Neural progenitor cell (in vitro differentiated cells): ENCODE measurements at regions not wholly inside any gene's neighbourhood (a gene's known extent, or its start where the extent isn't known, plus 50 kb on each side); places are given as distances from the start of the nearest gene placed in this dataset.

Experiments used
- DNase-seq: peaks from one replicate; pipeline ENCODE4 v3.0.0-alpha.2; 2016; ENCODE audit warnings: low spot score
- H2AFZ ChIP-seq: fragments of 200-600 bp; sonication (generic); replicated peaks from 2 replicates; pipeline ENCODE4 v1.6.1; 2016; ENCODE audit warnings: antibody characterized with exemption
- H3F3A ChIP-seq: fragments of 200-600 bp; sonication (generic); 2 replicates; pipeline ENCODE4 v1.6.1; 2016; ENCODE audit warnings: antibody characterized with exemption, low read depth
- H3K27ac ChIP-seq: fragments of 200-600 bp; sonication (generic); 2 replicates; pipeline ENCODE4 v1.5.1; 2016; ENCODE audit warnings: mild to moderate bottlenecking
- H3K27me3 ChIP-seq: fragments of 200-600 bp; sonication (generic); 2 replicates; pipeline ENCODE4 v1.6.1; 2016; ENCODE audit warnings: mild to moderate bottlenecking, moderate library complexity
- H3K36me3 ChIP-seq: fragments of 200-600 bp; sonication (generic); 2 replicates; pipeline ENCODE4 v1.5.1; 2016
- H3K4me1 ChIP-seq: fragments of 200-600 bp; sonication (generic); 2 replicates; pipeline ENCODE4 v1.6.1; 2016; ENCODE audit warnings: mixed run types
- H3K4me2 ChIP-seq: fragments of 200-600 bp; sonication (generic); 2 replicates; pipeline ENCODE4 v1.6.1; 2016
- H3K4me3 ChIP-seq: fragments of 200-600 bp; sonication (generic); 2 replicates; pipeline ENCODE4 v1.5.1; 2016
- H3K79me2 ChIP-seq: fragments of 200-600 bp; sonication (generic); 2 replicates; pipeline ENCODE4 v1.6.1; 2016; ENCODE audit warnings: low read depth
- H3K9ac ChIP-seq: fragments of 200-600 bp; sonication (generic); 2 replicates; pipeline ENCODE4 v1.6.1; 2016
- H3K9me3 ChIP-seq: fragments of 200-600 bp; sonication (generic); 2 replicates; pipeline ENCODE4 v1.5.1; 2016; ENCODE audit warnings: low read depth
- H4K20me1 ChIP-seq: fragments of 200-600 bp; sonication (generic); 2 replicates; pipeline ENCODE4 v1.6.1; 2016; ENCODE audit warnings: low read depth
- H3K27ac Mint-ChIP-seq: 3 replicates; pipeline ENCODE4 v1.8.0; 2021; ENCODE audit warnings: mixed read lengths
- H3K27me3 Mint-ChIP-seq: 2 replicates; pipeline ENCODE4 v1.8.0; 2022; ENCODE audit warnings: low read depth, mild to moderate bottlenecking, inconsistent platforms, moderate library complexity, mixed read lengths; ENCODE audit not compliant: insufficient read depth
- H3K36me3 Mint-ChIP-seq: 3 replicates; pipeline ENCODE4 v1.8.0; 2021; ENCODE audit warnings: mixed read lengths
- H3K4me1 Mint-ChIP-seq: 3 replicates; pipeline ENCODE4 v1.8.0; 2021; ENCODE audit warnings: mixed read lengths
- H3K4me3 Mint-ChIP-seq: 3 replicates; pipeline ENCODE4 v1.8.0; 2021; ENCODE audit warnings: mild to moderate bottlenecking, moderate library complexity, mixed read lengths
- H3K9me3 Mint-ChIP-seq: 3 replicates; pipeline ENCODE4 v1.8.0; 2020; ENCODE audit warnings: mixed read lengths
- CTCF ChIP-seq: fragments of 200-600 bp; sonication (generic); IDR thresholded peaks from 2 replicates; pipeline ENCODE4 v1.5.1; 2017; ENCODE audit warnings: antibody characterized with exemption, mild to moderate bottlenecking
- EZH2 ChIP-seq: fragments of 200-600 bp; sonication (generic); IDR thresholded peaks from 2 replicates; pipeline ENCODE4 v1.6.1; 2017; ENCODE audit warnings: antibody characterized with exemption, mild to moderate bottlenecking, moderate library complexity
- EZH2phosphoT487 ChIP-seq: fragments of 200-600 bp; sonication (generic); IDR thresholded peaks from 2 replicates; pipeline ENCODE4 v1.6.1; 2017; ENCODE audit warnings: antibody characterized with exemption

GRCh38 chr1:187270256-187270655 lies 441.5 kb downstream of the PLA2G4A start:
- Histone ChIP-seq H3K4me2 (no peak overlapping the region), H3K27me3 (no peaks in the 10 kb centered on the region), H3K9ac (no peak overlapping the region), H4K20me1 (no peaks in the 10 kb centered on the region), H3K79me2 (no peaks in the 10 kb centered on the region), H3K36me3 (no peaks in the 10 kb centered on the region), H3K4me3 (no peak overlapping the region), H3F3A (no peaks in the 10 kb centered on the region), H2AFZ (no peak overlapping the region), H3K27ac (no peak overlapping the region), H3K4me1 (no peaks in the 10 kb centered on the region), H3K9me3 (no peaks in the 10 kb centered on the region)
- no peaks in the 10 kb centered on the region for H3K9me3 Mint-ChIP-seq
- no peaks in the 10 kb centered on the region for H3K27me3 Mint-ChIP-seq
- no peak for DNase-seq
- no peaks in the 10 kb centered on the region for H3K36me3 Mint-ChIP-seq
- no peak overlapping the region for H3K27ac Mint-ChIP-seq
- TF ChIP-seq CTCF = no peak
- TF ChIP-seq EZH2 = no peak
- TF ChIP-seq EZH2phosphoT487 = no peak
- no peak overlapping the region for H3K4me3 Mint-ChIP-seq
- no peaks in the 10 kb centered on the region for H3K4me1 Mint-ChIP-seq

- no peak overlapping the region for H3K4me3 Mint-ChIP-seq
- peaks cover 2% of the 10 kb centered on the region for H3K27me3 Mint-ChIP-seq
- Histone ChIP-seq H3K36me3 (no peaks in the 10 kb centered on the region), H3K27me3 (no peaks in the 10 kb centered on the region), H4K20me1 (no peaks in the 10 kb centered on the region), H2AFZ (no peak overlapping the region), H3K9me3 (no peaks in the 10 kb centered on the region), H3K4me3 (no peak overlapping the region), H3K4me1 (no peaks in the 10 kb centered on the region), H3F3A (no peaks in the 10 kb centered on the region), H3K27ac (no peak overlapping the region), H3K4me2 (no peak overlapping the region), H3K79me2 (no peaks in the 10 kb centered on the region), H3K9ac (no peak overlapping the region)
- no peaks in the 10 kb centered on the region for H3K4me1 Mint-ChIP-seq
- no peak overlapping the region for H3K27ac Mint-ChIP-seq
- no peak for DNase-seq
- TF ChIP-seq CTCF (no peak), EZH2 (no peak), EZH2phosphoT487 (no peak)
- H3K36me3 Mint-ChIP-seq = no peaks in the 10 kb centered on the region
- no peaks in the 10 kb centered on the region for H3K9me3 Mint-ChIP-seq
Observed at GRCh38 chr1:187275346-187275745, 446.6 kb downstream of the PLA2G4A start.

- Histone ChIP-seq H3K9ac (no peak overlapping the region), H3K27ac (no peak overlapping the region), H3K4me3 (no peak overlapping the region), H3K27me3 (no peaks in the 10 kb centered on the region), H3K4me1 (no peaks in the 10 kb centered on the region), H2AFZ (no peak overlapping the region), H4K20me1 (no peaks in the 10 kb centered on the region), H3K4me2 (no peak overlapping the region), H3F3A (no peaks in the 10 kb centered on the region), H3K9me3 (no peaks in the 10 kb centered on the region), H3K79me2 (no peaks in the 10 kb centered on the region), H3K36me3 (no peaks in the 10 kb centered on the region)
- Mint-ChIP-seq H3K36me3 (no peaks in the 10 kb centered on the region), H3K27ac (no peak overlapping the region), H3K4me1 (no peaks in the 10 kb centered on the region), H3K4me3 (no peak overlapping the region), H3K27me3 (peaks cover 2% of the 10 kb centered on the region), H3K9me3 (no peaks in the 10 kb centered on the region)
- TF ChIP-seq CTCF = no peak
- TF ChIP-seq EZH2 = no peak
- TF ChIP-seq EZH2phosphoT487 = no peak
- DNase-seq = no peak
Observed at GRCh38 chr1:187275985-187276575, 447.3 kb downstream of the PLA2G4A start.
